HCT116 (cell line): ENCODE measurements at regions not wholly inside any gene's neighbourhood (a gene's known extent, or its start where the extent isn't known, plus 50 kb on each side); places are given as distances from the start of the nearest gene placed in this dataset.
"Not testable (repeated sequence)": the region's sequence is repeated elsewhere in the genome, so short reads cannot be mapped to it uniquely, and the experiment has no call there.

Source experiments
- EGR1 ChIP-seq: IDR thresholded peaks from 2 replicates; pipeline ENCODE4 v1.6.1; 2012; ENCODE audit warnings: low read depth
- EZH2 ChIP-seq: fragments of 200-600 bp; sonication (generic); IDR thresholded peaks from 2 replicates; pipeline ENCODE4 v1.6.1; 2017; ENCODE audit warnings: antibody characterized with exemption, mixed run types
- POLR2A ChIP-seq: IDR thresholded peaks from 2 replicates; pipeline ENCODE4 v1.7.0; 2011; ENCODE audit warnings: borderline replicate concordance; ENCODE audit not compliant: insufficient read depth, insufficient read length; ENCODE audit errors: extremely low read depth
- RAD21 ChIP-seq: IDR thresholded peaks from 2 replicates; pipeline ENCODE4 v1.6.1; 2012; ENCODE audit warnings: low read depth, mild to moderate bottlenecking
- SIN3A ChIP-seq: IDR thresholded peaks from 2 replicates; pipeline ENCODE4 v1.6.1; 2012; ENCODE audit warnings: low read depth
- TCF7L2 ChIP-seq: IDR thresholded peaks from 2 replicates; pipeline ENCODE4 v1.7.0; 2011; ENCODE audit warnings: borderline replicate concordance, inconsistent platforms; ENCODE audit not compliant: insufficient read depth, insufficient read length; ENCODE audit errors: extremely low read depth
- ZFX ChIP-seq: fragments of 450-650 bp; IDR thresholded peaks from 2 replicates; pipeline ENCODE4 v1.6.1; 2017
- ZNF274 ChIP-seq: fragments of 200-500 bp; sonication (Bioruptor generic); IDR thresholded peaks from 2 replicates; pipeline ENCODE4 v1.6.1; 2014; ENCODE audit warnings: mild to moderate bottlenecking, low read depth, low read length, inconsistent platforms
- TF ChIP-seq, protein P1 (sequence below), 3 experiments: fragments of 200-600 bp in 1 of 3; sonication (generic) in 1 of 3; IDR thresholded peaks in 2 of 3; conservative IDR thresholded peaks in 1 of 3; 2 replicates each; pipeline ENCODE4 v1.5.1; 2012 to 2017; ENCODE audit warnings: low read depth in 2 of 3, low read length in 2 of 3, antibody characterized with exemption in 1 of 3, borderline replicate concordance in 1 of 3, control low read depth in 1 of 3, mild to moderate bottlenecking in 1 of 3, mixed read lengths in 1 of 3, mixed run types in 1 of 3, moderate library complexity in 1 of 3; ENCODE audit not compliant: insufficient read depth in 1 of 3
- TF ChIP-seq, protein P2 (sequence below): IDR thresholded peaks from 2 replicates; pipeline ENCODE4 v1.6.1; 2012; ENCODE audit warnings: low read depth

DNA sequence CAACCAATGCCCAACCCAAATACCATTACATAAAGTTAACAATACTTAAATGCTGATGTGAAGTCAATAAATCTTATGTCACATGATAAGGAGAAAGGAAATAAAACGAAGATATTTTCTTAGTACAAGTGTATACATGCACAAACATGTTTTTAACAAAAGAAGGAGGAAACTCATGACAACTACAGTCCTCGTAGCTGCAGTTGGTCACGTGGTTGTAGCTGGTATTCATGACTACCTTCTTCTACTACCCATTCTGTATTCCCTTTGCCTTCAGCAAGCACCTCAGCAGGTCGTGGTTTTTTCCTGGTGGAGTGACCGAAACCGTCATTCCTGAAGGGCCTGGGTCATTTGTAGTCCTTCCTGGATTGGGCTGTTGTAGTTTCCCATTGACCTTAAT, 411.1 kb downstream of the RWDD3 start:
- TF ChIP-seq, protein P1, sequence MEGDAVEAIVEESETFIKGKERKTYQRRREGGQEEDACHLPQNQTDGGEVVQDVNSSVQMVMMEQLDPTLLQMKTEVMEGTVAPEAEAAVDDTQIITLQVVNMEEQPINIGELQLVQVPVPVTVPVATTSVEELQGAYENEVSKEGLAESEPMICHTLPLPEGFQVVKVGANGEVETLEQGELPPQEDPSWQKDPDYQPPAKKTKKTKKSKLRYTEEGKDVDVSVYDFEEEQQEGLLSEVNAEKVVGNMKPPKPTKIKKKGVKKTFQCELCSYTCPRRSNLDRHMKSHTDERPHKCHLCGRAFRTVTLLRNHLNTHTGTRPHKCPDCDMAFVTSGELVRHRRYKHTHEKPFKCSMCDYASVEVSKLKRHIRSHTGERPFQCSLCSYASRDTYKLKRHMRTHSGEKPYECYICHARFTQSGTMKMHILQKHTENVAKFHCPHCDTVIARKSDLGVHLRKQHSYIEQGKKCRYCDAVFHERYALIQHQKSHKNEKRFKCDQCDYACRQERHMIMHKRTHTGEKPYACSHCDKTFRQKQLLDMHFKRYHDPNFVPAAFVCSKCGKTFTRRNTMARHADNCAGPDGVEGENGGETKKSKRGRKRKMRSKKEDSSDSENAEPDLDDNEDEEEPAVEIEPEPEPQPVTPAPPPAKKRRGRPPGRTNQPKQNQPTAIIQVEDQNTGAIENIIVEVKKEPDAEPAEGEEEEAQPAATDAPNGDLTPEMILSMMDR (IDR thresholded peaks at IDR 0.05 in 2 of 3, conservative IDR thresholded peaks at IDR 0.05 in 1 of 3; ENCODE audit: borderline replicate concordance in 1 of 3, insufficient read depth in 1 of 3, low read depth in 2 of 3, low read length in 2 of 3) = not testable (repeated sequence)
- TF ChIP-seq EGR1, POLR2A, SIN3A, ZNF274, EZH2, ZFX, RAD21, TCF7L2: not testable (repeated sequence)
- TF ChIP-seq, protein P2, sequence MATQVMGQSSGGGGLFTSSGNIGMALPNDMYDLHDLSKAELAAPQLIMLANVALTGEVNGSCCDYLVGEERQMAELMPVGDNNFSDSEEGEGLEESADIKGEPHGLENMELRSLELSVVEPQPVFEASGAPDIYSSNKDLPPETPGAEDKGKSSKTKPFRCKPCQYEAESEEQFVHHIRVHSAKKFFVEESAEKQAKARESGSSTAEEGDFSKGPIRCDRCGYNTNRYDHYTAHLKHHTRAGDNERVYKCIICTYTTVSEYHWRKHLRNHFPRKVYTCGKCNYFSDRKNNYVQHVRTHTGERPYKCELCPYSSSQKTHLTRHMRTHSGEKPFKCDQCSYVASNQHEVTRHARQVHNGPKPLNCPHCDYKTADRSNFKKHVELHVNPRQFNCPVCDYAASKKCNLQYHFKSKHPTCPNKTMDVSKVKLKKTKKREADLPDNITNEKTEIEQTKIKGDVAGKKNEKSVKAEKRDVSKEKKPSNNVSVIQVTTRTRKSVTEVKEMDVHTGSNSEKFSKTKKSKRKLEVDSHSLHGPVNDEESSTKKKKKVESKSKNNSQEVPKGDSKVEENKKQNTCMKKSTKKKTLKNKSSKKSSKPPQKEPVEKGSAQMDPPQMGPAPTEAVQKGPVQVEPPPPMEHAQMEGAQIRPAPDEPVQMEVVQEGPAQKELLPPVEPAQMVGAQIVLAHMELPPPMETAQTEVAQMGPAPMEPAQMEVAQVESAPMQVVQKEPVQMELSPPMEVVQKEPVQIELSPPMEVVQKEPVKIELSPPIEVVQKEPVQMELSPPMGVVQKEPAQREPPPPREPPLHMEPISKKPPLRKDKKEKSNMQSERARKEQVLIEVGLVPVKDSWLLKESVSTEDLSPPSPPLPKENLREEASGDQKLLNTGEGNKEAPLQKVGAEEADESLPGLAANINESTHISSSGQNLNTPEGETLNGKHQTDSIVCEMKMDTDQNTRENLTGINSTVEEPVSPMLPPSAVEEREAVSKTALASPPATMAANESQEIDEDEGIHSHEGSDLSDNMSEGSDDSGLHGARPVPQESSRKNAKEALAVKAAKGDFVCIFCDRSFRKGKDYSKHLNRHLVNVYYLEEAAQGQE = not testable (repeated sequence)
